ENCODE measurements at regions not wholly inside any gene's neighbourhood (a gene's known extent, or its start where the extent isn't known, plus 50 kb on each side); places are given as distances from the start of the nearest gene placed in this dataset.
"Not testable (repeated sequence)": the region's sequence is repeated elsewhere in the genome, so short reads cannot be mapped to it uniquely, and the experiment has no call there.

DNA sequence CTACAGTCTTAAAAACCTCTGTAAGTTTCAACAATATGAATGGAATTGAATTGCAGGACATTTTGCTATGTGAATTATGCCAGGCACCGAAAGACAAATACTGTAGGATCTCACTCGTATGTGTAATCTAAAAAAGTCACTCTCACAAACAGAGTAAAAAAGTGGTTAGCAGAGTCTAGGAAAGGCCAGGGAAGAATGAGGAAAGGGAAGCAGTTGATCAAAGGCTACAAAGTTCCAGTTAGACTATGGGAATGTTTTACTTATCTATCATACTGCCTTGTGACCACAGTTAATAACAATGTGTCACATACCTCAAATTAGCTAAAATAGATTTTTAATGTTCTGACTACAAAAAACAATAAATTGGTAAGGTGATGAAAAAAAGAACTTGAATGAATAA is 565.4 kb upstream of the BRINP3 start:
- H3K4me3 ChIP-seq (ENCODE audit: extremely low read depth, insufficient read depth, low read length, poor library complexity, severe bottlenecking) = no peak overlapping the region
- no peaks in the 10 kb centered on the region for H3K4me1 ChIP-seq (ENCODE audit: control insufficient read depth, insufficient read depth, low read length, poor library complexity, severe bottlenecking)
- H3K27ac ChIP-seq (ENCODE audit: low read depth, low read length, severe bottlenecking) = no peak overlapping the region
- no CpG with 5 or more reads among the region's 2 CpGs for WGBS, 2 experiments (ENCODE audit: insufficient coverage in 2 of 2)
- H3K36me3 ChIP-seq (ENCODE audit: control insufficient read depth, insufficient read depth, low read length) = no peaks in the 10 kb centered on the region
- no peaks in the 10 kb centered on the region for H3K9me3 ChIP-seq (ENCODE audit: control insufficient read depth, low read length)

DNA sequence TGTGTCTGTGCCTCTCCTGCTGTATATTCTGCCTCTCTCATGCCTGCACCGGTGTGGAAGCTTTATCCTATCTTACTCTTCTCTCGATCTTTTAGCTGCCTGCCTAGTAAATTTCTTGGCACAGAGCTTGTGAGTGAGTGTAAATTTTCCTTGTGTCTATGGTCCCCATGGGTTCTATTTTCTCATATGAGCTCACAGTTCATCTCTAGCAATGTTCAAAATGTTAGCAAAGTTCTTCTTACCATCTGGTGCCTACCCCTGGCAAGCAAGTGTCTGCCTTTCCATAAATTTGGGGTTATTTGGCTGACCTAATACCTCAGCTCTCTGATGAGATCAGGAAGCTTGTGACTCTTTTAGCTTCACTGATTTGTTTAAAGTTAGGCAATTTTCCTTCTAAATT is 572.1 kb upstream of the BRINP3 start:
- Histone ChIP-seq H3K9me3 (ENCODE audit: control insufficient read depth, low read length) (no peaks in the 10 kb centered on the region), H3K36me3 (ENCODE audit: control insufficient read depth, insufficient read depth, low read length) (no peaks in the 10 kb centered on the region), H3K4me3 (ENCODE audit: extremely low read depth, insufficient read depth, low read length, poor library complexity, severe bottlenecking) (no peak overlapping the region), H3K27ac (ENCODE audit: low read depth, low read length, severe bottlenecking) (no peak overlapping the region), H3K4me1 (ENCODE audit: control insufficient read depth, insufficient read depth, low read length, poor library complexity, severe bottlenecking) (no peaks in the 10 kb centered on the region)
- WGBS, 2 experiments (ENCODE audit: insufficient coverage in 2 of 2) = 80% methylated on average over 1 of the region's 2 CpGs; no CpG with 5 or more reads in 1 of the 2 experiments

DNA sequence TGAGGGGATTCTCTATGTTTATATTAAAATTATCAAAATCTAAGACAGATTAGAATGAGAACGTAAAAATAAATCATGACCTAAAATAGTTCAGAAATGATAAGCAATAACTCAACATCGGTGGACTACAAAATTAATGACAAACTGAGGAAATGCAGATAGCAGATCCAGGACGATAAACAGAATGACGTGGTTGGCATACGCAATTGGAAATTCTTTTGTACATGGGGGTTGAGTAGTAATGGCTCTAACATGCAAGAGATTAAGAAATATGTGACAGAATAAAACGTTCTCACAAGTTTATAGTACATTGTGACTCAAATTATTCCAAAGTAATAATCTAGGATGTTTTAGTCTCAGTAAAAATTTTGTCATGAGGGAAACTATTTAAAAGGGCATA is 575.2 kb upstream of the BRINP3 start:
- H3K4me3 ChIP-seq (ENCODE audit: extremely low read depth, insufficient read depth, low read length, poor library complexity, severe bottlenecking) = no peak overlapping the region
- no peak overlapping the region for H3K27ac ChIP-seq (ENCODE audit: low read depth, low read length, severe bottlenecking)
- WGBS, 2 experiments (ENCODE audit: insufficient coverage in 2 of 2) = 97 to 100% methylated on average over 2 to 4 of the region's 6 CpGs
- no peaks in the 10 kb centered on the region for H3K4me1 ChIP-seq (ENCODE audit: control insufficient read depth, insufficient read depth, low read length, poor library complexity, severe bottlenecking)
- no peaks in the 10 kb centered on the region for H3K9me3 ChIP-seq (ENCODE audit: control insufficient read depth, low read length)
- no peaks in the 10 kb centered on the region for H3K36me3 ChIP-seq (ENCODE audit: control insufficient read depth, insufficient read depth, low read length)

DNA sequence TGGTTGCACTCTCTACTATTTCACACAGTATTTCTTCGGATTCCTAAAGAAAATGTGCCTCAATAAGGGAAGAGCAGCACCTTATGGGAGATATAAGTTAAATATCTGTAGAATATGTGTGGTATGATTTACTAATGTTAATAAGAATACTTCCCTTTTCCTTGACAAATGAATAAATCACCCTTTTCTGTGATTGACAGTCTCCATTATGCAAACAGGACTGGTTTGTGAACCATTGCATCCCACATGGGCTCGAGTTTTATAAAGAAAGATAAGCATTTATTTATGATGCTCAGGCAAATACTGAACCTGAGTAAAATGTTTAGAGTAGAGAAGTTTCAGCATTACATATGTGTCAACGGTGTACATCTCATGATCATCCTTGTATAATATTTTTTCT is 587.7 kb upstream of the BRINP3 start:
- H3K9me3 ChIP-seq (ENCODE audit: control insufficient read depth, low read length) = no peaks in the 10 kb centered on the region
- H3K4me3 ChIP-seq (ENCODE audit: extremely low read depth, insufficient read depth, low read length, poor library complexity, severe bottlenecking) = no peak overlapping the region
- H3K27ac ChIP-seq (ENCODE audit: low read depth, low read length, severe bottlenecking) = no peak overlapping the region
- no peaks in the 10 kb centered on the region for H3K36me3 ChIP-seq (ENCODE audit: control insufficient read depth, insufficient read depth, low read length)
- H3K4me1 ChIP-seq (ENCODE audit: control insufficient read depth, insufficient read depth, low read length, poor library complexity, severe bottlenecking) = no peaks in the 10 kb centered on the region
- 83% methylated on average over 1 of the region's 3 CpGs; no CpG with 5 or more reads in 1 of the 2 experiments for WGBS, 2 experiments (ENCODE audit: insufficient coverage in 2 of 2)

GRCh38 chr1:191065771-191066170 is 588.1 kb upstream of the BRINP3 start:
- H3K4me3 ChIP-seq (ENCODE audit: extremely low read depth, insufficient read depth, low read length, poor library complexity, severe bottlenecking) = no peak overlapping the region
- no peaks in the 10 kb centered on the region for H3K4me1 ChIP-seq (ENCODE audit: control insufficient read depth, insufficient read depth, low read length, poor library complexity, severe bottlenecking)
- no peaks in the 10 kb centered on the region for H3K9me3 ChIP-seq (ENCODE audit: control insufficient read depth, low read length)
- WGBS, 2 experiments (ENCODE audit: insufficient coverage in 2 of 2) = no CpG with 5 or more reads among the region's 1 CpG
- no peak overlapping the region for H3K27ac ChIP-seq (ENCODE audit: low read depth, low read length, severe bottlenecking)
- H3K36me3 ChIP-seq (ENCODE audit: control insufficient read depth, insufficient read depth, low read length) = no peaks in the 10 kb centered on the region

GRCh38 chr1:191074881-191075280 is 597.2 kb upstream of the BRINP3 start:
- H3K4me3 ChIP-seq (ENCODE audit: extremely low read depth, insufficient read depth, low read length, poor library complexity, severe bottlenecking) = no peak overlapping the region

DNA sequence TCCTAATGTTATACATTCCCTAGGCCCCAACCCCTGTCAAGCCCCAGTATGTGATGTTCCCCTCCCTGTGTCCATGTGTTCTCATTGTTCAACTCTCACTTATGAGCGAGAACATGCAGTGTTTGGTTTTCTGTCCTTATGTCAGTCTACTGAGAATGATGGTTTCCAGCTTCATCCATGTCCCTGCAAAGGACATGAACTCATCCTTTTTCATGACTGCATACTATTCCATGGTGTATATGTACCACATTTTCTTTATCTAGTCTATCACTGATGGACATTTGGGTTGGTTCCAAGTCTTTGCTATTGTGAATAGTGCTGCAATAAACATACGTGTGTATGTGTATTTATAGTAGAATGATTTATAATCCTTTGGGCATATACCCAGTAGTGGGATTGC is 605.4 kb upstream of the BRINP3 start:
- H3K27ac ChIP-seq (ENCODE audit: low read depth, low read length, severe bottlenecking); H3K4me1 ChIP-seq (ENCODE audit: control insufficient read depth, insufficient read depth, low read length, poor library complexity, severe bottlenecking); H3K4me3 ChIP-seq (ENCODE audit: extremely low read depth, insufficient read depth, low read length, poor library complexity, severe bottlenecking); H3K36me3 ChIP-seq (ENCODE audit: control insufficient read depth, insufficient read depth, low read length); H3K9me3 ChIP-seq (ENCODE audit: control insufficient read depth, low read length): not testable (repeated sequence)
- WGBS, 2 experiments (ENCODE audit: insufficient coverage in 2 of 2) = 56% methylated on average over 1 of the region's 2 CpGs; no CpG with 5 or more reads in 1 of the 2 experiments

More at GRCh38 chr1:191074881-191075280, 597.2 kb upstream of the BRINP3 start:
- Histone ChIP-seq H3K36me3 (ENCODE audit: control insufficient read depth, insufficient read depth, low read length) (no peaks in the 10 kb centered on the region), H3K27ac (ENCODE audit: low read depth, low read length, severe bottlenecking) (no peak overlapping the region), H3K4me1 (ENCODE audit: control insufficient read depth, insufficient read depth, low read length, poor library complexity, severe bottlenecking) (no peaks in the 10 kb centered on the region), H3K9me3 (ENCODE audit: control insufficient read depth, low read length) (no peaks in the 10 kb centered on the region)

DNA sequence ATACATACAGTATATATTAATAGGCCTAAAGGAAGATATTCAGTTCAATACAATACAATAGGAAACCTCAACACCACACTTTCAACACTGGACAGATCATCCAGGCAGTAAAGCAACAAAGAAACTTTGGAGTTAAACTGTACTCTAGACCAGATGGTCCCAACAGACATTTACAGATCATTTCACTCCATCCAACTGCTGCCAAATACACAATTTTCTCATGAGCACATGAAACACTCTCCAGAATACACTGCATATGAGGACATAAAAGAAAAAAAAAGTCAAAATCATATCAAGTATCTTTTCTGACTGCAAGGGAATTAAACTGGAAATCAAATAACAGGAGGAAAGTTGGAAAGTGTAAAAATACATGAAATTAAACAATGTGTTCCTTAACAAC is 607.5 kb upstream of the BRINP3 start:
- H3K4me1 ChIP-seq (ENCODE audit: control insufficient read depth, insufficient read depth, low read length, poor library complexity, severe bottlenecking) = no peaks in the 10 kb centered on the region
- H3K4me3 ChIP-seq (ENCODE audit: extremely low read depth, insufficient read depth, low read length, poor library complexity, severe bottlenecking) = no peak overlapping the region
- H3K27ac ChIP-seq (ENCODE audit: low read depth, low read length, severe bottlenecking) = no peak overlapping the region
- H3K36me3 ChIP-seq (ENCODE audit: control insufficient read depth, insufficient read depth, low read length) = no peaks in the 10 kb centered on the region
- H3K9me3 ChIP-seq (ENCODE audit: control insufficient read depth, low read length) = no peaks in the 10 kb centered on the region

DNA sequence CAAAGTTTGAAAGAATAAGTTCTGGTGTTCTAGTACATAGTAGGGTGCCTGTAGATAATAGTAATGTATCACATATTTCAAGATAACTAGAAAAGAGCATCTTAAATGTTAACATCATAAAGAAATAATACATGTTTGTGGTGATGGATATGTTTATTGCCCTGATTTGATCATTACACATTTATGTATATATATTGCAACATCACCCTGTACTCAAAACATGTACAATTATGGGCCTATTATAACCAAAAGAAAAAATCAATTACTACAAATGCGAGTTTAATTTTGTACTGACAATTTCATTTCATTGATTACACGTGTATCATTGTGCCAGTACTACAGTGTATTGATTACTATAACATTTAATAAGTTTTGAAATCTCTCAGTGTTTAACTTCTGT is 609.2 kb upstream of the BRINP3 start:
- no peak overlapping the region for H3K4me3 ChIP-seq (ENCODE audit: extremely low read depth, insufficient read depth, low read length, poor library complexity, severe bottlenecking)
- no peaks in the 10 kb centered on the region for H3K36me3 ChIP-seq (ENCODE audit: control insufficient read depth, insufficient read depth, low read length)
- no peak overlapping the region for H3K27ac ChIP-seq (ENCODE audit: low read depth, low read length, severe bottlenecking)
- no peaks in the 10 kb centered on the region for H3K4me1 ChIP-seq (ENCODE audit: control insufficient read depth, insufficient read depth, low read length, poor library complexity, severe bottlenecking)
- H3K9me3 ChIP-seq (ENCODE audit: control insufficient read depth, low read length) = no peaks in the 10 kb centered on the region
- WGBS, 2 experiments (ENCODE audit: insufficient coverage in 2 of 2) = no CpG with 5 or more reads among the region's 2 CpGs

- Histone ChIP-seq H3K9me3 (ENCODE audit: control insufficient read depth, low read length) (no peaks in the 10 kb centered on the region), H3K4me1 (ENCODE audit: control insufficient read depth, insufficient read depth, low read length, poor library complexity, severe bottlenecking) (no peaks in the 10 kb centered on the region), H3K27ac (ENCODE audit: low read depth, low read length, severe bottlenecking) (no peak overlapping the region), H3K36me3 (ENCODE audit: control insufficient read depth, insufficient read depth, low read length) (no peaks in the 10 kb centered on the region), H3K4me3 (ENCODE audit: extremely low read depth, insufficient read depth, low read length, poor library complexity, severe bottlenecking) (no peak overlapping the region)
- no CpG with 5 or more reads among the region's 1 CpG for WGBS, 2 experiments (ENCODE audit: insufficient coverage in 2 of 2)
These were observed 618.7 kb upstream of the BRINP3 start for GRCh38 chr1:191096405-191096804.

- Histone ChIP-seq H3K4me3 (ENCODE audit: extremely low read depth, insufficient read depth, low read length, poor library complexity, severe bottlenecking) (no peak overlapping the region), H3K27ac (ENCODE audit: low read depth, low read length, severe bottlenecking) (no peak overlapping the region), H3K4me1 (ENCODE audit: control insufficient read depth, insufficient read depth, low read length, poor library complexity, severe bottlenecking) (no peaks in the 10 kb centered on the region), H3K9me3 (ENCODE audit: control insufficient read depth, low read length) (no peaks in the 10 kb centered on the region), H3K36me3 (ENCODE audit: control insufficient read depth, insufficient read depth, low read length) (no peaks in the 10 kb centered on the region)
- 60 to 71% methylated on average over 1 to 3 of the region's 4 CpGs for WGBS, 2 experiments (ENCODE audit: insufficient coverage in 2 of 2)
These were observed 622.0 kb upstream of the BRINP3 start for GRCh38 chr1:191099696-191100095.

GRCh38 chr1:191101960-191102359 is 624.3 kb upstream of the BRINP3 start:
- 100% methylated on average over 1 of the region's 3 CpGs; no CpG with 5 or more reads in 1 of the 2 experiments for WGBS, 2 experiments (ENCODE audit: insufficient coverage in 2 of 2)
- Histone ChIP-seq H3K36me3 (ENCODE audit: control insufficient read depth, insufficient read depth, low read length) (no peaks in the 10 kb centered on the region), H3K9me3 (ENCODE audit: control insufficient read depth, low read length) (no peaks in the 10 kb centered on the region), H3K4me1 (ENCODE audit: control insufficient read depth, insufficient read depth, low read length, poor library complexity, severe bottlenecking) (no peaks in the 10 kb centered on the region), H3K4me3 (ENCODE audit: extremely low read depth, insufficient read depth, low read length, poor library complexity, severe bottlenecking) (no peak overlapping the region), H3K27ac (ENCODE audit: low read depth, low read length, severe bottlenecking) (no peak overlapping the region)
